Right renal cortex interstitium (tissue), 3 donors: ENCODE measurements at regions not wholly inside any gene's neighbourhood (a gene's known extent, or its start where the extent isn't known, plus 50 kb on each side); places are given as distances from the start of the nearest gene placed in this dataset.

Source experiments
- DNase-seq, 3 donors: peaks; one replicate each; pipeline ENCODE4 v3.0.0-alpha.2; 2013; ENCODE audit warnings: low read depth in 3 of 3, low spot score in 2 of 3

GRCh38 chr3:90007778-90008499, 900.5 kb downstream of the EPHA3 start:
- no peak for DNase-seq

GRCh38 chr3:90010341-90010740, 902.9 kb downstream of the EPHA3 start:
- DNase-seq = no peak

GRCh38 chr3:90011131-90011530, 903.7 kb downstream of the EPHA3 start:
- DNase-seq = no peak

GRCh38 chr3:90011596-90011995, 904.2 kb downstream of the EPHA3 start:
- DNase-seq = no peak

DNA sequence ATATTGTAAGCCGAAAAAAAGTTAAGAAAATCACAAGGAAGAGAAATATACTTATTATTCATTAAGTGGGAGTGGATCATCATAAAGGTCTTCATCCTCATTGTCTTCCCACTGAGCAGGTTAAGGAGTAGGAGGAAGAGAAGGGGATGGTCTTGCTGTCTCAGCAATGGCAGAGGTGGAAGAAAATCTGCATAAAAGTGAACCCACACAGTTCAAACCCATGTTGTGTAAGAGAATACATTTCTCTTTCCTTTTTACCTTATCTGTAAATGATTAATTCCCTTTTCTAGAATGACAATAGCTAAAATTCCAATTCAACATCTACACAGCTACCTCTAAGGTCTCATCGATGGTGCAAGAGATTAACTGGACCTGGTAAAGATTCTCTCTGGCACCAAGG, 904.6 kb downstream of the EPHA3 start:
- no peak for DNase-seq

DNA sequence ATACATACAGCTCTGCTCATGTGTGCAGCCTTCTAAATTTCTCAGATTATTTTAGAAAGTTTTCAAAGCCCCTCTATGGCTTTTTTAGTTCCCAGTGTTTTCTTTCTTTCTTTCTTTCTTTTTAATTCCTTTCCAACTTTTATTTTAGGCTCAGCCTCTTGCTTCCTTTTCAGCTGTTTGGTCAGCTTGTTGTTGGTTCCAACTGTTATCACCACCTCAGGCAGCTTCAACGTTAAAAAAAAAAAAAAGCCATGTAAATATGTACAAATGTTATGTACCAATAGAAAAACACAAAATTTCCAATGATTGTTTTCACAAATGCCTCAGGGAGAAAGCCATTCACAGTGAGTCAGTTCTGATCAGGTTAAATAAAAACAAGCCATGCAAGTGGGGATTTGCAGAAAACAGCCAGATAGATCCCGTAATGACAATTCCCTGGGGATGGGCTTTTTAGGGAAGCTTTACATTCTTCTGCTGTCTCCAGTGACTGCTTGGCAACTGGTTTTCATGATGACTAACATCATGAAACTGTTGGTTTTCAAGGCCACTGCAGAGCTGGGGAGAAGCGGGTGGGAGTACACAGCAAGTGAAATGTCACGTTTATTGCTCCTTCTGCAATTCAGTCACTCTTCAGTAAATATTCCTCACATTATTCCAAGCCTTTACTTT, 908.4 kb downstream of the EPHA3 start:
- DNase-seq = no peak

DNA sequence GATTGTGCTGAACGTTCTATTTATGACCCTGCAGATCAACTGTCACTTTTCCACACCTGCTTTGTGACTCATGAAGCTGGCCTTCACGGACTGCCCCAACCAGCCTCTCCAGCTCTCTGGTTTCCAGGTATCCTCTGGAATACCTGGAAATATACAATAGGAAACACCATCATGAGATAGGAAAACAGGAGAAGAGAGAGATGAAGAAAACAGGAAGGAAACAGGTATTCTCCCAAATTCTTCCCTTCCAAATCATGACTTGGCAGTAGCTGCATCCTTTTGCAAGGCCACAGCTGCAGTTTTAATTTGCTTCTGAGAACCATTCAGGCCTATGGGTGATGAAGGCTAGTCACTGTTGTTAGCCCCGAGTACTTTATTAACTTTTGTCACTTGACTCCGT, 909.1 kb downstream of the EPHA3 start:
- no peak for DNase-seq

DNA sequence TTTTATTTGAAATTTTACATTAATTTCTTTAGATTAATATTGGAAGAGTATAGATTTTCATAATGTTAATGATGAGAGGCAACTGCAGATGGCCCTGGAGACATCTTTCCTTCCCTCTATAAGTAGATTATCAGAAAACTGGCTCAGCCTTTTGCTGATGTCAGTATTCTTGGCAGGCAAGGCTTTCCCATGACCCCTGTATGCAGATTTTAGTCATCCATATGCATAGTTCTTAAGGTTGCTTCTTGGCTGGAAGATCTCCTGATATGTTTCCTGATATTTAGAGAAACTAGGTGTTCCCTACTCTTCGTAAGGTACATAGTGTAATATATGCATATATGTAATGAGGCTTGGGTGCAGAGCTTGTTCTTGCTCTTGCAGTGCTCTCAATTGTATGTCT, 911.4 kb downstream of the EPHA3 start:
- DNase-seq = no peak

- DNase-seq = no peak
These were observed 917.6 kb downstream of the EPHA3 start for GRCh38 chr3:90025019-90025418.

DNA sequence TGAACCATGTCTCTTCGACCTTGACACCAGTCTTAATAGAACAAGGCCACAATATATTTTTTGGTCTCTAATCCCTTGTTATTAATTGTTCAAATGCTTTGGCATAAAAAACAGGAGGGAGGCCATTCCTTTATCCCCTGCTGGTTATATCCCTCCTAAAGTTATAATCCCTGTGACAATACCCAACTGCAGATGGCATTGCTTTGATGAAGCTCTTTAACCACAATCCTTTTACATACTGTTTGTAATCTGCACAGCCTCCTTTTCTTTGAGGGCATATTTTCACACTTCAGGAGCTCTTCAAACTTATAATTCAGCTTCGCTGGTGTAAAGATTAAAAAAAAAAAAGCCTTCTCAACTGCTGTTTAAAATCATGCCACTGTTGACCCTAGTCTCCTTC, 919.0 kb downstream of the EPHA3 start:
- DNase-seq = no peak

GRCh38 chr3:90031121-90031520, 923.7 kb downstream of the EPHA3 start:
- DNase-seq = no peak

DNA sequence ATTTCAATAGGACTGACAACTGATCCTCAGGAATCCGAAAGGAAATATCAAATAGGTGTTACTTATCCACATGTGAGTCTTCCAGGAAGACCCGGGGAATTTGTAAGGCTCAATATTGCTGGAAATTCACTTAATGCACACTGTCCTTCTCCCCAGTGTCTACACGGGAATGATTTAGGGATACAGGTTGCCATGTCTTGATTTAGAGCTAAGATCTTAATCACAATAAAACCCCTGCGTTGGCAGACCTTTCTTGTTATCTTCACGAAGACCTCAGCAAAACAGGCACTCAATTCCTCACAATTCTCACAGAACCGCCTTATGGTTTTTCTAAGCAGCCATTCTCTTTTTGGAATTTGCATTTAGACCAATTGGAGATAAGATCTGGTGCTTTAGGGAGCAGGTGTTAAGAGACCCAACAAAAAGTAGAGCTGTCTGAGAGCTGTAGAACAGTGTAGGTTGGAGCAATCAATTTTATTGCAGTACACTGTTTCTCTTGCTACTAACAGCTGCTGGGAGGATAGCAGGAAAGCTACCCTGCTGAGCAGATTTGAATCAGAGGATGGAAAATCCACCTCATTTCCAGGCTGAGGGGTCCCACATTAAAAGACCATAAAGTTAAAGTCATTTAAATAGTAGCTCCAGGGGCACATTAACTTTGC, 925.7 kb downstream of the EPHA3 start:
- DNase-seq = no peak

- DNase-seq = no peak
These were observed 926.6 kb downstream of the EPHA3 start for GRCh38 chr3:90034038-90034437.

GRCh38 chr3:90035643-90036042, 928.2 kb downstream of the EPHA3 start:
- DNase-seq = no peak

DNA sequence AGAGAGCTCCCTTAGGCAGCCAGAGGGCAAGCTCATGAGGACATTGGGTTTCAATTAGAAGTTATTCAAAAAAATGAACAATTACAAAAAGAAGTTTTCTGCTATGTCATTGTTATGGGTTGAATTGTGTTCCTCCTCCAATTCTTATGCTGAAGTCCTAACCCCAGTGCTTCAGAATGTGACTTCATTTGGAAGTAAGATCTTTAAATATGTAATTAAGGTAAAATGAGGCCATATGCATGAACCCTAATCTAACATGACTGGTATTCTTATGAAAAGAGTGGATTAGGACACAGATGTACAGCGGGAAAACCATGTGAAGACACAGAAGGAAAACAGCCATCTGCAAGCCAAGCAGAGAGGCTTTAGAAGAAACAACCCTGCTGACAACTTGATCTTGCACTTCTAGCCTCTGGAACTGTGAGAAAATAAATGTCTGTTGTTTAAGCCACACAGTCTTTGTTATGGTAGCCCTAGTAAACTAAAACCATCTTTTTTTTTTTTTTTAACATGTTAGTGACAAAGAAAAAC, 929.6 kb downstream of the EPHA3 start:
- no peak for DNase-seq

- DNase-seq = no peak
These were observed 932.6 kb downstream of the EPHA3 start for GRCh38 chr3:90039994-90040393.

GRCh38 chr3:90040554-90040953, 933.1 kb downstream of the EPHA3 start:
- no peak for DNase-seq

- DNase-seq = no peak
These were observed 934.6 kb downstream of the EPHA3 start for GRCh38 chr3:90041995-90042394.

DNA sequence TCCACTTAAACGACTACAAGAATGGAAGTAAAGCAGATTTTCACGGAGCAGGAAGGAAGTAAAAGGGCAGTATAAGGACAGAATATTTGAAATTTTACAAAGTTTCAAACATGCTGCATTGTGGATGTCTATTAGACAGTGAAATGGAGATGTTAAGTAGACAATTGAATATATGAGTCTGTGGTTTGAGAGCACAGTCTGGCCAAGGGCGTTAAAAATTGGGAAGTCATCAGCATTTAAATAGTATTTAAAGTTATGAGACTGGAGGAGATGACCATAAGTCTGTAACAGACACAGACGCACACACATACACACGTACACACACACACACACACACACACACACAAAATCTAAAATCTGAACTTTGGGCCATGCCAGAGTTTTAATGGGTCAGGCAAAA, 935.9 kb downstream of the EPHA3 start:
- DNase-seq = no peak

DNA sequence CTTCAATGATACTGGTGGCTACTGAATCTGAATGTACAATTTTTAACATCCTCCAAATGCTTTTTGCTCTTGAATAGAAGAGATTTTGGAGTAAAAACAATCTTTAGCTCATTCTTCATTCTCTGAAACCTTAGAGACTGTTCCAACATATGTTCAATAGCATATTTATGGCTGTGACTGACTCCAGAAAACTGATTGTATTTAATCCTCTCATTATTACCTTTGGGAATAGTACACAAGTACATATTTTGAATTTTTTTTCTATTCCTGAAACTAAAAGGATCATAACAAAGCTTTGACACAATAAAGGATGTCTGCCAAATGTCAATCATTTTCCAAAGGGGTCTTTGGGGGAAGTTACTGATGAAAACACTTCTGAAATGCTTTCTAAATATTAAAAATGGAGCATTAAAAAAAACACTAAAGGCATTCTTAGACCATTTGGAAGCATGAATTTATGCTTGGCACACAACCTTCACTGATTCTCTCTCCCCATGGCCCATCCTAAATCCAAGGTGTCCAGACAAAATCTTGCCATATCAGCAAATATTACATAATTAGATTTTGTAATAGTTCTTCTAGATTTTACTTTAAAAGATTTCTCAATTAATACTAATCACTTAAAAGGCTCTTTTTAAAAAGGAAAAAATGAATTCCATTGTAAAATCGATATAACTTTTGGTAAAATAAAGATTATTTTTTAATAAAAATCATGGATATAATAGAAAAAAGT, 936.8 kb downstream of the EPHA3 start:
- no peak for DNase-seq

DNA sequence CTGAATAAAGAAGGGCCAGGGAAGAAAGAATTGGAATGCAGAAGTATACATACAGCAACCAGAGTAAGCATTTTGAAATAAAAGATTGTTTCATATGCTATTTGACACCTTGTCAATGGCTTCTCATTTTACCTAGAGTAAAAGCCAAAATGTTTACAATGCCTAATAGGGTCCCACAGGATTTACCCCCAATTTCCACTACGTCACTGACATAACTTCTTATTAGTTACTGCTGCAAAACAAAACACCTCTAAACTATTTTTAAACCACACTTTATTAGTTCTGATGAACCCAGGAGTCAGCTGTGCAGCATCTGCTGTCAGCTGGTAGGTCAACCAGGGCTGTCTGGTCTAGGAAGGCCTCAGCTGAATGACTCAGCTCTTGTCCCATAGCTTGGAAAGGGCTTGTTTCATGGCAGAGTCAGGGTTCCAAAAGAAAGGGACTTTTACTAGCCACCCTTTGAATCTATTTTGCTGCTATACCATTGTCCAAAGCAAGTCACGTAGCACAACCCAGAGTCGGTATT, 945.1 kb downstream of the EPHA3 start:
- no peak for DNase-seq
